Lower leg skin (tissue), 3 donors: ENCODE measurements at regions not wholly inside any gene's neighbourhood (a gene's known extent, or its start where the extent isn't known, plus 50 kb on each side); places are given as distances from the start of the nearest gene placed in this dataset.
"Not testable (repeated sequence)": the region's sequence is repeated elsewhere in the genome, so short reads cannot be mapped to it uniquely, and the experiment has no call there.

ENCODE experiments used
- POLR2A ChIP-seq, 2 donors: fragments of 450-650 bp; IDR thresholded peaks; one replicate each; pipeline ENCODE4 v1.6.1; 2016 to 2017; ENCODE audit warnings: antibody characterized with exemption in 2 of 2, mild to moderate bottlenecking in 1 of 2, moderate library complexity in 1 of 2
- TF ChIP-seq, protein P1 (sequence below), 3 donors: fragments of 450-650 bp; IDR thresholded peaks; one replicate each; pipeline ENCODE4 v1.5.1; 2016; ENCODE audit warnings: antibody characterized with exemption in 3 of 3, mild to moderate bottlenecking in 3 of 3, moderate library complexity in 2 of 3

DNA sequence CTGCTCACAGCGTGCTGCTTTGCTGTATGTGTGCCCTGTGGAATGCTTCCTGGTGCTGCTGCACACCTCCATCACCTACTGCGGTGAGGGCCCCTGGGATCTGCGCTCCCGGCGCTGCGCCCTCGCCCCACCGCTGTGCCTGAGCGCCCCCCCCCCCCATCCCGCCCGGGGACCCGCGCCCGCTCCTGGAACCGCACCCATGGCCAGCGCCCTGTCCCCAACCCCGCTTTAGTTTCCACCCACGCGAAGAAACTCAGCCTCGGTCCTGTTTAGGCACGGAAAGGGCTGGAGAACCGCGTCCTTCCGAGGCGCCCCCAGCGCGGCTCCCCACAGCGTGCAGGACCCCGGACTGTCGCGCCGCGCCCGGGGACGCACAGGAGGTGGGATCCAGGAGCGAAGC is 265.5 kb downstream of the POTEB3 start:
- not testable (repeated sequence) for TF ChIP-seq POLR2A (IDR thresholded peaks at IDR 0.05)
- TF ChIP-seq, protein P1, sequence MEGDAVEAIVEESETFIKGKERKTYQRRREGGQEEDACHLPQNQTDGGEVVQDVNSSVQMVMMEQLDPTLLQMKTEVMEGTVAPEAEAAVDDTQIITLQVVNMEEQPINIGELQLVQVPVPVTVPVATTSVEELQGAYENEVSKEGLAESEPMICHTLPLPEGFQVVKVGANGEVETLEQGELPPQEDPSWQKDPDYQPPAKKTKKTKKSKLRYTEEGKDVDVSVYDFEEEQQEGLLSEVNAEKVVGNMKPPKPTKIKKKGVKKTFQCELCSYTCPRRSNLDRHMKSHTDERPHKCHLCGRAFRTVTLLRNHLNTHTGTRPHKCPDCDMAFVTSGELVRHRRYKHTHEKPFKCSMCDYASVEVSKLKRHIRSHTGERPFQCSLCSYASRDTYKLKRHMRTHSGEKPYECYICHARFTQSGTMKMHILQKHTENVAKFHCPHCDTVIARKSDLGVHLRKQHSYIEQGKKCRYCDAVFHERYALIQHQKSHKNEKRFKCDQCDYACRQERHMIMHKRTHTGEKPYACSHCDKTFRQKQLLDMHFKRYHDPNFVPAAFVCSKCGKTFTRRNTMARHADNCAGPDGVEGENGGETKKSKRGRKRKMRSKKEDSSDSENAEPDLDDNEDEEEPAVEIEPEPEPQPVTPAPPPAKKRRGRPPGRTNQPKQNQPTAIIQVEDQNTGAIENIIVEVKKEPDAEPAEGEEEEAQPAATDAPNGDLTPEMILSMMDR (IDR thresholded peaks at IDR 0.05) = not testable (repeated sequence)
